ENCODE measurements at regions not wholly inside any gene's neighbourhood (a gene's known extent, or its start where the extent isn't known, plus 50 kb on each side); places are given as distances from the start of the nearest gene placed in this dataset.

DNA sequence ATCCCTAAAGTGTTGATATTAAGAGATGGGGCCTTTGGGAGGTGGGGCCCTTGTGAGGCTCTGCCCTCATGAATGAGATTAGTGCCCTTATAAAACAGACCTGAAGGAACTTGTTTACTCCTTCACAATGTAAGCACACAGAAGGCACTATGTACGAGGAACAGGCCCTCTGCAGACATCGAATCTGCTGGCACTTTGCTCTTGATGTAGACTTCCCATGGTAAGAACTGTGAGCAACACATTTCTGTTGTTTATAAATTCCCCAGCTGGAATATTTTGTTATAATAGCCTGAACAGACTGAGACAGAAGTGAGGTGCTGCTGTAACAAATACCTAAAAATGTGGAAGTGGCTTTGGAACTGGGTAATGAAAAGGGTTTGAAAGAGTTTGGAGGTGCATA is 193.2 kb downstream of the TGFB2 start:
- DNase-seq: no peak
- TF ChIP-seq GATA1 (IDR thresholded peaks at IDR 0.05; ENCODE audit: low read depth, low read length) (no peak), POLR2A (IDR thresholded peaks at IDR 0.05; ENCODE audit: low read length) (no peak)

DNA sequence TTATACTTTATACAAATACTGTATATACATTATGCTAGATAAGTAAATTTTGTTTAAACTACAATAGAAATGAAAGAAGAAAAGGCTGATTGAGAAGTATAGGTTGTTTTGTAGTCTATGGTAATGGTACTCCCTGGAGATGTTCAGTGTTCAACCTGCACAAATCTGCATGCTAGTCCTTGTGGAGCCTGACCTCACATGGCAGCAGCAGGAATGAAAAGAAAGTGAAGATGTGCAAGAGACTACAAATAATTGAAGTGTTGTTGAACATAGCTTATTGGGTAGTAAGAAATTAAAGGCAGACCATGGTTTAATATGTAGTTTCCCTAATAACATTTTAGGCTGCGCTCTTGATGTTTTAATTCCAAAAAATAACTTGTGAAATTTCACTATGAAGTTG is 201.2 kb downstream of the TGFB2 start:
- no peak for DNase-seq
- TF ChIP-seq GATA1 (IDR thresholded peaks at IDR 0.05; ENCODE audit: low read depth, low read length) (no peak), POLR2A (IDR thresholded peaks at IDR 0.05; ENCODE audit: low read length) (no peak)

DNA sequence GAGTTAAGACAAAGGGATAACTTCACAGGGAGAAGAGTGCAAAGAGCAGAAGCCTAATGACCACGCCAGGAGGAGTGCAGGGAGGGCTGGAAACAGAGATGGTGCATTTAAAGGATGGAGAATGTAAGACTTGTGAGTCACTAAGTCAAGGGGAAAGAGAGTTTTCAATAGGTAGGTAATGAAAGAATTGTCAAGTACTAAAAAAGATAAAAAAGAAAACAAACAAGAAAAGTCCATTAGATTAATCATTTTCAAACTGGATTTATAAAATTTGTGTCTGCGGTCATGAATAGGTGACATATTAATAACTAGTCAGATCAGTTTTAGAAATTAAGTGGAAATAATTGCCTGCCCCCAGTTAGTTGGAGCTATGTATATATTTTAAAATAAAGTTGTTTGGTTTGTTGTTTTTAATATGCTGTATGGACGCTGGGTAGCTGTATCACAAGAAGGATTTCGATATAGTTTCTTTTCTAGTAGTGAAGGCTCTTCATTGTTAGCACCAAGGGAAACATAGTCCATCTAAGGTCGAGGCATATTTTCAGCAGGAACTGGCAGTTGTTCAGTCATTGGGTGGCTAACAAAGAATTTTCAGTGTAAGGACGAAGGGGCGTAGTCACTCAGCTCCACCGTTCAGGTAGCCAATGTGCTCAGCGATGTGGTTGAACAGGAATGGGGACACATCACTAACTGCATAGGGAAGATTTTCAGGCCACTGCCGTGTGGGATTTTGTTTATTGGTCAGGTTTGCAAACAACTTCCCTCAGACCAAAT is 203.0 kb downstream of the TGFB2 start:
- no peak for TF ChIP-seq GATA1 (IDR thresholded peaks at IDR 0.05; ENCODE audit: low read depth, low read length)
- TF ChIP-seq POLR2A (IDR thresholded peaks at IDR 0.05; ENCODE audit: low read length): no peak

DNA sequence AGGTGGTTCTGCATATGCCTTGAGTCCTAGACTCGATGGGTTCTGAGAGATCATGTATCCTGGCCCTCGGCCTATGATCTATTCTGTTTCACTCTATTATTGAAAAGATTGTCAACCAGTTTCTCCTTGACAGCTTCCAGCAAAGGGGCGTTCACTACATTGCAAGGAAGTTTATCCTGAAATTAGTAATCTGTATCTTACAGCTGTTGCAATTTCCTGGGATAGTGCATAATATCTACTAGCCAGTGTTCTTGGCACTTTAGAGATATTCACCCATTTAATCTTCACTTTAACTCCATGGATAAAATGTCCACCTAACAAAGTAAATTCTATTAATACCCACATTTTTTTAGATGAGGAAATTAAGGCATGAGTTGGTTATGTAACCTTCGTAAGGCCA is 203.6 kb downstream of the TGFB2 start:
- no peak for DNase-seq
- TF ChIP-seq POLR2A (IDR thresholded peaks at IDR 0.05; ENCODE audit: low read length): no peak
- TF ChIP-seq GATA1 (IDR thresholded peaks at IDR 0.05; ENCODE audit: low read depth, low read length): no peak

More for the DNA sequence above, 203.0 kb downstream of the TGFB2 start:
- no peak for DNase-seq

DNA sequence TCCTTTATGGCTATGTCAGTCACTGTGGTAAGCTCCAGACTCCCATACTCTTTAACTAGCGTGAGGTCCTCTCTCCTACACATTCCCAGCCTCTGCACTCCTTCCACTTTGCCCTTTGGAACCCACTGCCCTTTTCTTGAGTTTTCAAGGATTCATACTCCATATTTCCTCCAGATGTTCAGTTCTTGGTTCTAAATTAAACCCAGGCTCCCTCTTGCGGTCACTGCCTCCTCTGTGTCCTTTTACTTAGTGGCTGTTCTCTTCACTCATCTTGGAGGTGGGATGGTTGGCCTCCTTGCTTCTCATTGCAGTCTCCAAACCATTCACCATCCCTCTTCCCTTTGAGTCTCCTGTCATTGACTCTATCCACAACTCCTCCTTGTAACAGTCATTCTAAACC is 208.1 kb downstream of the TGFB2 start:
- TF ChIP-seq POLR2A (IDR thresholded peaks at IDR 0.05; ENCODE audit: low read length) (no peak), GATA1 (IDR thresholded peaks at IDR 0.05; ENCODE audit: low read depth, low read length) (no peak)
- no peak for DNase-seq

DNA sequence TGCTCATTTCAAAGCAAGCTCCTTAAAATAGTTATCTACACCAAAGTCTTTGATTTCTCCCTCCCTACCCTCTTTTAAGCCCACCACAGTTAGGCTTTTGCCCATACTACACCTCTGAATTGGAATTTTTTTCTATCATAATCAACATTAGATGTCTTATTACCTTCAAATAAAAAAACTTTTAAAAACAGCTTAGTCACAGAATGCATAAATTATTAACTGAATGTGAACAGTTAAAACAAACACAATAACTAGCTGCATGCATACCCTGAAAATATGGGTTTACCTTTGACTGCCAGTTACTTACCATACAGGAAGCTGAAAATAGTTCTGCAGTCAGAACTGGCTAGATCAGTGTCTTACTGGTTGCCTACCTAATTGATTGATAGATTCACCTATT is 210.9 kb downstream of the TGFB2 start:
- TF ChIP-seq POLR2A (IDR thresholded peaks at IDR 0.05; ENCODE audit: low read length) (no peak), GATA1 (IDR thresholded peaks at IDR 0.05; ENCODE audit: low read depth, low read length) (no peak)
- no peak for DNase-seq

DNA sequence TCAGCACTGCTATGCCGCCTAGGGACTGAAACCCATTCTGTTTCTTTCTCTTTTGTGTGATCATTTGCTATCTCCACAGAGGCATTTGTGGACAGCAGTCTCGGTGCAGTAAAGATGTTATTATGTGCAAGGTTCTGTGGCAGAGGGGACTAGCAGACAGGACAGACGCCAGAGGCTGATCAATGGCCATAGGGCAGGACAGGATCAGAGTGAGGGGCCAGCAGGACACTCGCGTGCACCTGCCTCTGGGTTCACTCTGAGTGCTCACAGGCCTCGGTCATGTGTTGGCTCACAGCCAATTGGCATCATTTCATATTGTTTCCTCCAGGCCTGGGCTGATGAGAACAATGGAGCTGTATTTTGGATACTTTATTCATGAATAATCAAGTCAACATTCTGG is 212.6 kb downstream of the TGFB2 start:
- no peak for DNase-seq

DNA sequence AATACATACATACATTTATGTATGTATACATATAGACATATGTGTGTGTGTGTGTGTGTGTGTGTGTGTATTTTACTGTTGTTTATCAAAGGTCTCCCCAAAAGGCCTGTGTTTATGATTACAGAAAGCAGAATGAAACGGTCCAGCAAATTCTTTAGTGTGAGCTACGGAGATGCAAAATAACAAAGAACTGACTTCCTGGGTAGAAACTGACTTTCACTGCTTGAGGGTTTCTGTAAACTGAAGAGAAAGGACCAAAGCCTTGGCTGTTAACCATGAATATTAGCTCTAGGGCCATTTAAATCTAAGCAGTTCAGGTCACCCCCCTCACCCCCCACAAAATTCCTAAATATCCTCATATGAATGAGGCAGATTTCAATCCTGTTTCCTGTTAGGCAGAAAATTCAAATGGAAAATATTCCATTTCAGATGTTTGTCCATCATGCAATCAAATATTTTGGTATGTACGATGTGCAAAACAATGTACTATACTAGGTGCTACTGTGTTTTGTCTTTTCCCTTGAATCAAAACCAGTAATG is 213.2 kb downstream of the TGFB2 start:
- no peak for TF ChIP-seq POLR2A (IDR thresholded peaks at IDR 0.05; ENCODE audit: low read length)
- DNase-seq: no peak

More for the DNA sequence above, 212.6 kb downstream of the TGFB2 start:
- no peak for TF ChIP-seq GATA1 (IDR thresholded peaks at IDR 0.05; ENCODE audit: low read depth, low read length)
- no peak for TF ChIP-seq POLR2A (IDR thresholded peaks at IDR 0.05; ENCODE audit: low read length)

DNA sequence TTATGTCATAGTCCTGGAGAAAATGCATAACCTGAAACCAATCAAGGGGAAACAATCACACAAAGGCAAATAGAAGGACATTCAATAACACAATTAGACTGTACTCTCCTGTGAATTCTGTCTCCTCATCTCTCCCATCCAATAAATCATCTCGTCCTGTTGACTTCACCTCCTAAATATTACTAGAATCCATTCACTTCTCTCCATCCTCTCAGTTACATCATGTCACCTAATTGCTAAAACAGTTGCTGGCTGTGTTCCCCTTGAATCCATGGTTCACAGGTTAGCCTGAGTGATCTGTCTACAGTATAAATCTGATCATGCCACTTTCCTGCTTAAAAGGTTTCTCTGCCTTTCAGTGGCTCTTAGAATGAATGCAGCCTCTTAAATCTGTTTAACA is 220.2 kb downstream of the TGFB2 start:
- no peak for DNase-seq
- TF ChIP-seq POLR2A (IDR thresholded peaks at IDR 0.05; ENCODE audit: low read length) (no peak), GATA1 (IDR thresholded peaks at IDR 0.05; ENCODE audit: low read depth, low read length) (no peak)

DNA sequence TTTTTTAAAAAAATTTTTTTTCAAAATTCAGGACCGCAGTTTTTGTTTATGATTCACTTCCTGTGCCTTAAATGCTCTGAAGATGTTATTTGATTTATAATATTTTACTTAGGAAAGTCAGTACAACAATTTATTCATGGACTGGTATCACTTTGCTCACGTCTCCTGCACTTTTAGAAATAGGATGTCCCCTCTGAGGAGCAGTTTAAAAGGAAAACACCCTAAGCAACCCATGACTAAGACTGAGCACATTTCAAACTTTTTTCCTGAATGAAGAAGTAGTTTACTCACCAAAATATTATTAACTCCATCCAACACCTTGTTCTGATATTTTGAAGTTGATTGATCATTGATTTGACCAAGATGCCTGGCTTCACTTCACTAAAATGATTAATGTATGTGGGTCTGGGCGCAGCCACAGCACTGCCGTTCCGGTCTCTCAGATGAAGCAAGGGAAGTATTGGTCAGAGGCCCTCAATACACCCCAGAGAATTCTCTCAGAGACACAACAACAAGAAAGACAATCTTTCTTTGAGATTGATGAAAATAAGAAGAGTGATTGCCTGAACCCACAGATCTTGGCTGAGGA is 223.9 kb downstream of the TGFB2 start:
- DNase-seq: no peak
- no peak for TF ChIP-seq POLR2A (IDR thresholded peaks at IDR 0.05; ENCODE audit: low read length)
- no peak for TF ChIP-seq GATA1 (IDR thresholded peaks at IDR 0.05; ENCODE audit: low read depth, low read length)

DNA sequence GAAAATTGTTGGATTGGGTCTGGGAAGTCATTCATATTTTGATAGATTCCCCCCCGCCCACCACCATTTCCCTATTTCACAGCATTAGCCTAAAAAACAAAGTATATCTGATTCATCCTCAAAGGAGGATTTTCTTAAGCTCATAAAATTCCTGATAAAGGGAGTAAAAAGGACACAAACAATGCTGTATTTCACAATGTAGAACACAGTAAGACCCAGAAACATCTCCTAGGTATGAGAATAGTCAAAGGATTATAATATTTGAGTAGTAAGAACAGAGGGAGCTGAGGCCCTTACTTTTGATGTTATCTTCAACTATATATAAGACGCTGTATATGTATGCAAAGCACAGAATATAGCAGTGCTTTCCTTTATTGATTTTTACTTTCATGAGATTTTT is 225.3 kb downstream of the TGFB2 start:
- no peak for TF ChIP-seq POLR2A (IDR thresholded peaks at IDR 0.05; ENCODE audit: low read length)
- TF ChIP-seq GATA1 (IDR thresholded peaks at IDR 0.05; ENCODE audit: low read depth, low read length): no peak
- no peak for DNase-seq

DNA sequence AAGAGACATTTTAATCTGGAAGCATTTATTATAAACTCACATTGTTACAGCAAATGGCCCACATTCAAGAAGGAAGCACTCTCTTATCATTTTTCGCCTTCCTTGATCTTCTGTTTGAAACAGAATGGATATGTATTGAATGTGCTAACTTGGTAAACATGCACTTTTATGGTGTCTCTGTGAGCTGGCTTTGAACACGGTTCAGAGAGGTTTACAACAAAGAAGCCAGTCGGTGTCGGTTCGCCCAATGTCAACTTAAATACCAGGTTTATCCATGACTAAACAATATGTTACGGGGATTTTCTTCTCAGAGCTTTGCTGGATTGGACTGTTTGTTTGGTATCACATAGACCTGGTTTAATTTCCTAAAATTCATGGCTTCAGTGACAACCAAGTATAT is 226.4 kb downstream of the TGFB2 start:
- DNase-seq: no peak
- TF ChIP-seq GATA1 (IDR thresholded peaks at IDR 0.05; ENCODE audit: low read depth, low read length): no peak
- no peak for TF ChIP-seq POLR2A (IDR thresholded peaks at IDR 0.05; ENCODE audit: low read length)

DNA sequence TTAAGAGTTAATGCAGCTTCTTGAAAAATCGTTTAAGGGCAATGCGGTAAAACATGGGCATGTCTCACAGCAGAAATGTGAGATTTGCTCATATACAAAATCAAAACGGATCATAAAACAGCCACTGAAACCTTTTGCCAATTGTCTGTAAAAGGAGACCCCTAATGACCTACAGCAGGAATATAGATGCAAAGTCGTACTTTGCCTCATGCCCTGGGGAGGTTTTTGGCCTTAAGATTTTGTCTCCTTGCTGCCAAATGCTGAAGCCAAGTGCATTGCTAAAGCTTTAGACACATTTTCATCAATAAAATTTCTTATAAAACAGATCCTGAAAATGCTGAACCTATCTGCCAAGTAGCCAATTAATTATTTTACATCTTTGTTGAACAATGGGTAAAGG is 226.9 kb downstream of the TGFB2 start:
- TF ChIP-seq POLR2A (IDR thresholded peaks at IDR 0.05; ENCODE audit: low read length) (no peak), GATA1 (IDR thresholded peaks at IDR 0.05; ENCODE audit: low read depth, low read length) (no peak)
- DNase-seq: no peak

DNA sequence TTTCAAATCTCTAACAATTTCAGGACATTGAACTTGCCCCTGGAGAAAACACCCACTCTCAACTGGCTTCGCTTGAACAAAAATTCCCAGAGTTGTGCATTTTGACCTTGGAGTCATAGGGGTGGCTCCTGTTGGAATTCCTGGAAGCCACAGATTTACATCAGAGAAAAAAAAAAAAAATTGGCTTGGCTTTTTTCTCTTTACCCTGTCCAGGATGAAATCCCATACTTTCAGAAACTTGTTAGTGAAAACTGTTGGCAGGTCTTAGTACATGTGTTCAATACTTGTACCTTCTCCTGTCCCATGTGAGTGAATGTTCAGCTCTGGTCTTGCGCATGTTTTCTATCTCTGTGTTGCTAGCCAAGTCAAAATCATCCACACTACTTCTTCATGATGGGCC is 228.8 kb downstream of the TGFB2 start:
- no peak for TF ChIP-seq GATA1 (IDR thresholded peaks at IDR 0.05; ENCODE audit: low read depth, low read length)
- no peak for TF ChIP-seq POLR2A (IDR thresholded peaks at IDR 0.05; ENCODE audit: low read length)
- DNase-seq: no peak

DNA sequence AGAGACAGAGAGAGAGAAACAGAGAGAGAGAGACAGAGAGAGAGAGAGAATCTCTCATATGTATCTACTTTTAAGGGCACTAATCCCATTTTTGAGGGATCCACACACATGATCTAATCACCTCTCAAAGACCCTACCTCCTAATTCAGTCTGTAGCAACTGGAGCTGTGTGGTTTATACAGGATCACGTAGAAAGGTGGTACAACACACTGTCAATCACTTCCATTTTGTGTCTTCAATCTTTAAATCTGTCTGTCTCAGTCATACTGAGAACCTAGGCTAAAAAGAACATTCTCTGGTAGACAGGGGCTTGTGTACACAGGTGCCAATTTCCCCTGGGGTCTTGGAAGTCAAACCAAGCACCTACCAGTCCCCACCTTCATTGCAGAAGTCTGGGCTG is 229.9 kb downstream of the TGFB2 start:
- TF ChIP-seq POLR2A (IDR thresholded peaks at IDR 0.05; ENCODE audit: low read length): no peak
- TF ChIP-seq GATA1 (IDR thresholded peaks at IDR 0.05; ENCODE audit: low read depth, low read length): no peak
- DNase-seq: no peak
